ENCODE measurements at regions not wholly inside any gene's neighbourhood (a gene's known extent, or its start where the extent isn't known, plus 50 kb on each side); places are given as distances from the start of the nearest gene placed in this dataset.

DNA sequence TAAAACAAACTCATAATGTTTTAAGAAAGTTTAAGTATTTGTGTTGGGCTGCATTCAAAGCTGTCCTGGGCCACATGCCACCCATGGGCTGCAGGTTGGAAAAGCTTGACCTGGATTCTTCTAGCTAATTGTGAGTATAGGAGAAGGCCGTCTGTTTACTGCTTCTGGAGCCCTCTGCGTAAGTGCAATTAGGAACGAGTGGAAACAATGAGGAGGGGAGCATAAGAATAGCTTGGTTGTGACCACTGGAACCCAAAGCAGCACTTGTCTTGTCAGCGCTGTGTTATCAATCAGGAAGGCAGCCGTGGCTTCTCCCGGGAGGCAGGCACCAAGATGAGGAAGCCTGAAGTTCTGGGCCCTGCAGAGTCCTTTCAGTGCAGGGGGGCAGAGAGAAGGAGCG lies 110.4 kb upstream of the MBNL2 start:
- H3K36me3 ChIP-seq (ENCODE audit: control insufficient read depth, insufficient read depth, low read length), result no peaks in the 10 kb centered on the region
- H3K4me1 ChIP-seq (ENCODE audit: control insufficient read depth, insufficient read depth, low read length), result peaks cover 4% of the 10 kb centered on the region; the same call in 1 of the 2 replicates
- no peak overlapping the region for H3K4me3 ChIP-seq (ENCODE audit: low read depth, low read length)
- no peak overlapping the region for H3K9ac ChIP-seq (ENCODE audit: low read depth, low read length)
- no peaks in the 10 kb centered on the region for H3K9me3 ChIP-seq (ENCODE audit: control insufficient read depth, insufficient read depth, low read length)
- peaks cover 13% of the 10 kb centered on the region for H3K27me3 ChIP-seq (ENCODE audit: control insufficient read depth, insufficient read depth, low read length)
- no peak overlapping the region for H3K27ac ChIP-seq (ENCODE audit: low read depth, low read length)

DNA sequence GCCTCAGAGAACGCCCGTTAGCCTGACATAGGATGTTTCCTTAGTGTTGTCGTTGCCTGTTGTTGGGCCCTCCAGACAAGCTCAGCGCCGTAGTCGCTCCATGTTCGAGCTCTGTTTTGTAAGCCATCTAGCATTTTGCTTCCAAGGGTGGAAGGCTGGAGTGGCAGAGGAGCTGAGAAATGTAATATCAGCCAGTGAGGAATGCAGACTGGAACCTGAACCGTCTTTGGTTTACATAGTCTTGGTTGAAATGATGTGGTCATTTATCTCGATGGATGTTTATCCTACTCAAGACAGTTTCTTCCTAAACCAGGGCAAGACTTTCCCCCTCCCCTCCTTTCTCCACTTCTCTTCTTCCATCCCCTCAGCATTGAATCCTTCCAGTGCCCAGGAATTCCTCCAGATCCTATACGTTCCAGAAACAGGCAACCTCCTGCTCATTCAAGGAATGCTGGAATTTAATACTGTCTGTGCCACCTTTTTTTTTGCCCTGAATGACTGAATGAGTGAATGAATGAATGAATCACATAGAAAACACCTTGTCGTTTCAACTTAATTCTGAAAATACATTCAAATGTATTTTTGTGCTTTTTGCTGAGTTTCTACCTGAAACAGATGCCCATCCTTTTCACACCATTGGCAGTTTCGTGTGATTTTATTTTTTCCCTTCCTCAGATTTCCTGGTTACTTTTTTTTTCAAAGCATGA lies 109.5 kb upstream of the MBNL2 start:
- Histone ChIP-seq H3K27me3 (ENCODE audit: control insufficient read depth, insufficient read depth, low read length) (peaks cover 13% of the 10 kb centered on the region), H3K9ac (ENCODE audit: low read depth, low read length) (no peak overlapping the region), H3K27ac (ENCODE audit: low read depth, low read length) (no peak overlapping the region), H3K4me1 (ENCODE audit: control insufficient read depth, insufficient read depth, low read length) (peaks cover 12% of the 10 kb centered on the region; the same call in 1 of the 2 replicates), H3K36me3 (ENCODE audit: control insufficient read depth, insufficient read depth, low read length) (no peaks in the 10 kb centered on the region), H3K4me3 (ENCODE audit: low read depth, low read length) (no peak overlapping the region), H3K9me3 (ENCODE audit: control insufficient read depth, insufficient read depth, low read length) (no peaks in the 10 kb centered on the region)

GRCh38 chr13:97113231-97114001 lies 108.7 kb upstream of the MBNL2 start:
- Histone ChIP-seq H3K9me3 (ENCODE audit: control insufficient read depth, insufficient read depth, low read length) (no peaks in the 10 kb centered on the region), H3K9ac (ENCODE audit: low read depth, low read length) (no peak overlapping the region), H3K27ac (ENCODE audit: low read depth, low read length) (no peak overlapping the region), H3K4me1 (ENCODE audit: control insufficient read depth, insufficient read depth, low read length) (peaks cover 14% of the 10 kb centered on the region; the same call in 1 of the 2 replicates), H3K4me3 (ENCODE audit: low read depth, low read length) (no peak overlapping the region), H3K36me3 (ENCODE audit: control insufficient read depth, insufficient read depth, low read length) (no peaks in the 10 kb centered on the region), H3K27me3 (ENCODE audit: control insufficient read depth, insufficient read depth, low read length) (peaks cover 11% of the 10 kb centered on the region)

DNA sequence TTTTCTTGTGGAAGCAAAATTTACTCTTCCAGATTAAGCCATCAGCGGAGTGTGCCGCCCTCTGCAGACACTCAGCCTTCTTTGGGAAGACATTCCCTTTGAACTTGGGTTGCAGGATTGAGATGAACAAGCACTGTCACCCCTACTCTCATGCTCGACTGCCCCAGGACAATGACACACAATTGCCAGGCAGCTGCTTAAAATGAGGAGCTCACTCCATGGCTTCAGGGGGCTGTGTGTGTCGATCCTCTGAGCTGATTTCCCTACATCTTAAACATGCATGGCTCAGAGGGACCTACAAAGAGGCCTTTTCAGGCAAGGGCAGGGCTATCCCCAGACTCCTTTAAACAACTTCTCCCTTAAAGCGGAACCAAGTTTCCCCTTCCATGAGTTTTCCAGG lies 107.5 kb upstream of the MBNL2 start:
- no peak overlapping the region for H3K4me3 ChIP-seq (ENCODE audit: low read depth, low read length)
- H3K27me3 ChIP-seq (ENCODE audit: control insufficient read depth, insufficient read depth, low read length), result peaks cover 4% of the 10 kb centered on the region; the same call in 1 of the 2 replicates
- no peaks in the 10 kb centered on the region for H3K9me3 ChIP-seq (ENCODE audit: control insufficient read depth, insufficient read depth, low read length)
- no peak overlapping the region for H3K27ac ChIP-seq (ENCODE audit: low read depth, low read length)
- H3K4me1 ChIP-seq (ENCODE audit: control insufficient read depth, insufficient read depth, low read length), result peaks cover 14% of the 10 kb centered on the region; the same call in 1 of the 2 replicates
- no peaks in the 10 kb centered on the region for H3K36me3 ChIP-seq (ENCODE audit: control insufficient read depth, insufficient read depth, low read length)
- no peak overlapping the region for H3K9ac ChIP-seq (ENCODE audit: low read depth, low read length)

GRCh38 chr13:97116754-97117153 lies 105.4 kb upstream of the MBNL2 start:
- Histone ChIP-seq H3K9ac (ENCODE audit: low read depth, low read length) (no peak overlapping the region), H3K27me3 (ENCODE audit: control insufficient read depth, insufficient read depth, low read length) (peaks cover 3% of the 10 kb centered on the region; the same call in 1 of the 2 replicates), H3K4me1 (ENCODE audit: control insufficient read depth, insufficient read depth, low read length) (peaks cover 14% of the 10 kb centered on the region; the same call in 1 of the 2 replicates), H3K9me3 (ENCODE audit: control insufficient read depth, insufficient read depth, low read length) (no peaks in the 10 kb centered on the region), H3K36me3 (ENCODE audit: control insufficient read depth, insufficient read depth, low read length) (no peaks in the 10 kb centered on the region), H3K27ac (ENCODE audit: low read depth, low read length) (no peak overlapping the region), H3K4me3 (ENCODE audit: low read depth, low read length) (no peak overlapping the region)

GRCh38 chr13:97117388-97117910 lies 104.7 kb upstream of the MBNL2 start:
- Histone ChIP-seq H3K27me3 (ENCODE audit: control insufficient read depth, insufficient read depth, low read length) (peaks cover 3% of the 10 kb centered on the region; the same call in 1 of the 2 replicates), H3K4me1 (ENCODE audit: control insufficient read depth, insufficient read depth, low read length) (peaks cover 14% of the 10 kb centered on the region; the same call in 1 of the 2 replicates), H3K27ac (ENCODE audit: low read depth, low read length) (no peak overlapping the region)

DNA sequence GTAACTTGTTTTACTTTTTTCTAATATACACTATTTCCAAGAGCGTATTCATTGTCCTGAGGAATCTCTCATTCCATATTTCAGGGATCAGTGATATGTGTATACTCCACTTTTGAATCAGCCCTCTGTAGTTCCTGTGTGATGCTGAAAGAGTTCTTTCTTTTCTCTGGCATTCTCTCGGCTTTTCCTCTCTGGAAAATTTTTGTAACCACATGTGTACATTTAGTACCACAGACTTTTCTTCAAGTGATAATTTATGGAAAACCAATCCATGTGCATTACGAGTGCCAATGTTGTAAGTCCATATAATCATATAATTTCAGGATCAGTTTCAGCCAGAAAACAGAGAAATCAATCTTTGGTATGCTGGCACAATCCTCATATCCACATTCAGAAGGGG lies 102.2 kb upstream of the MBNL2 start:
- H3K36me3 ChIP-seq (ENCODE audit: control insufficient read depth, insufficient read depth, low read length), result no peaks in the 10 kb centered on the region
- H3K4me3 ChIP-seq (ENCODE audit: low read depth, low read length), result no peak overlapping the region
- no peak overlapping the region for H3K27ac ChIP-seq (ENCODE audit: low read depth, low read length)
- no peak overlapping the region for H3K9ac ChIP-seq (ENCODE audit: low read depth, low read length)
- peaks cover 3% of the 10 kb centered on the region; the same call in 1 of the 2 replicates for H3K27me3 ChIP-seq (ENCODE audit: control insufficient read depth, insufficient read depth, low read length)
- peaks cover 19% of the 10 kb centered on the region for H3K4me1 ChIP-seq (ENCODE audit: control insufficient read depth, insufficient read depth, low read length)
- H3K9me3 ChIP-seq (ENCODE audit: control insufficient read depth, insufficient read depth, low read length), result no peaks in the 10 kb centered on the region

More at GRCh38 chr13:97117388-97117910, 104.7 kb upstream of the MBNL2 start:
- H3K9me3 ChIP-seq (ENCODE audit: control insufficient read depth, insufficient read depth, low read length), result no peaks in the 10 kb centered on the region
- no peak overlapping the region for H3K9ac ChIP-seq (ENCODE audit: low read depth, low read length)
- no peak overlapping the region for H3K4me3 ChIP-seq (ENCODE audit: low read depth, low read length)
- H3K36me3 ChIP-seq (ENCODE audit: control insufficient read depth, insufficient read depth, low read length), result no peaks in the 10 kb centered on the region

GRCh38 chr13:97120346-97120745 lies 101.8 kb upstream of the MBNL2 start:
- H3K9ac ChIP-seq (ENCODE audit: low read depth, low read length), result no peak overlapping the region
- no peaks in the 10 kb centered on the region for H3K27me3 ChIP-seq (ENCODE audit: control insufficient read depth, insufficient read depth, low read length)
- H3K27ac ChIP-seq (ENCODE audit: low read depth, low read length), result no peak overlapping the region
- H3K4me1 ChIP-seq (ENCODE audit: control insufficient read depth, insufficient read depth, low read length), result peaks cover 23% of the 10 kb centered on the region
- no peaks in the 10 kb centered on the region for H3K36me3 ChIP-seq (ENCODE audit: control insufficient read depth, insufficient read depth, low read length)
- no peak overlapping the region for H3K4me3 ChIP-seq (ENCODE audit: low read depth, low read length)
- H3K9me3 ChIP-seq (ENCODE audit: control insufficient read depth, insufficient read depth, low read length), result no peaks in the 10 kb centered on the region

- H3K9me3 ChIP-seq (ENCODE audit: control insufficient read depth, insufficient read depth, low read length), result no peaks in the 10 kb centered on the region
- no peaks in the 10 kb centered on the region for H3K27me3 ChIP-seq (ENCODE audit: control insufficient read depth, insufficient read depth, low read length)
- H3K4me1 ChIP-seq (ENCODE audit: control insufficient read depth, insufficient read depth, low read length), result peaks cover 29% of the 10 kb centered on the region
- H3K27ac ChIP-seq (ENCODE audit: low read depth, low read length), result no peak overlapping the region
- H3K4me3 ChIP-seq (ENCODE audit: low read depth, low read length), result no peak overlapping the region
- H3K36me3 ChIP-seq (ENCODE audit: control insufficient read depth, insufficient read depth, low read length), result no peaks in the 10 kb centered on the region
- H3K9ac ChIP-seq (ENCODE audit: low read depth, low read length), result no peak overlapping the region
These were observed 101.2 kb upstream of the MBNL2 start for GRCh38 chr13:97120976-97121375.

- Histone ChIP-seq H3K27me3 (ENCODE audit: control insufficient read depth, insufficient read depth, low read length) (no peaks in the 10 kb centered on the region), H3K4me1 (ENCODE audit: control insufficient read depth, insufficient read depth, low read length) (peaks cover 27% of the 10 kb centered on the region), H3K9me3 (ENCODE audit: control insufficient read depth, insufficient read depth, low read length) (no peaks in the 10 kb centered on the region), H3K4me3 (ENCODE audit: low read depth, low read length) (no peak overlapping the region), H3K9ac (ENCODE audit: low read depth, low read length) (no peak overlapping the region), H3K36me3 (ENCODE audit: control insufficient read depth, insufficient read depth, low read length) (no peaks in the 10 kb centered on the region), H3K27ac (ENCODE audit: low read depth, low read length) (no peak overlapping the region)
These were observed 100.2 kb upstream of the MBNL2 start for GRCh38 chr13:97121894-97122293.

All from HUES48 (cell line).